HCT116 (cell line): ENCODE measurements at regions not wholly inside any gene's neighbourhood (a gene's known extent, or its start where the extent isn't known, plus 50 kb on each side); places are given as distances from the start of the nearest gene placed in this dataset.

ENCODE experiments used
- ATF3 ChIP-seq: IDR thresholded peaks from 2 replicates; pipeline ENCODE4 v1.6.1; 2012
- CTCF ChIP-seq, 3 experiments: fragments of 200-600 bp in 1 of 3; sonication (generic) in 1 of 3; IDR thresholded peaks in 2 of 3; conservative IDR thresholded peaks in 1 of 3; 2 replicates each; pipeline ENCODE4 v1.5.1; 2012 to 2017; ENCODE audit warnings: low read depth in 2 of 3, low read length in 2 of 3, antibody characterized with exemption in 1 of 3, borderline replicate concordance in 1 of 3, control low read depth in 1 of 3, mild to moderate bottlenecking in 1 of 3, mixed read lengths in 1 of 3, mixed run types in 1 of 3, moderate library complexity in 1 of 3; ENCODE audit not compliant: insufficient read depth in 1 of 3
- ELF1 ChIP-seq: IDR thresholded peaks from 2 replicates; pipeline ENCODE4 v1.6.1; 2012; ENCODE audit warnings: low read depth, borderline replicate concordance
- EZH2 ChIP-seq: fragments of 200-600 bp; sonication (generic); IDR thresholded peaks from 2 replicates; pipeline ENCODE4 v1.6.1; 2017; ENCODE audit warnings: antibody characterized with exemption, mixed run types
- FOSL1 ChIP-seq: IDR thresholded peaks from 2 replicates; pipeline ENCODE4 v1.6.1; 2012; ENCODE audit warnings: low read depth
- MAX ChIP-seq: IDR thresholded peaks from 2 replicates; pipeline ENCODE4 v1.6.1; 2012
- POLR2A ChIP-seq: IDR thresholded peaks from 2 replicates; pipeline ENCODE4 v1.7.0; 2011; ENCODE audit warnings: borderline replicate concordance; ENCODE audit not compliant: insufficient read depth, insufficient read length; ENCODE audit errors: extremely low read depth
- ZFX ChIP-seq: fragments of 450-650 bp; IDR thresholded peaks from 2 replicates; pipeline ENCODE4 v1.6.1; 2017

GRCh38 chr5:4159681-4160080, 564.0 kb downstream of the IRX1 start:
- TF ChIP-seq CTCF (IDR thresholded peaks at IDR 0.05 in 2 of 3, conservative IDR thresholded peaks at IDR 0.05 in 1 of 3; ENCODE audit: borderline replicate concordance in 1 of 3, insufficient read depth in 1 of 3, low read depth in 2 of 3, low read length in 2 of 3) (no peak), EZH2 (no peak), POLR2A (no peak), MAX (no peak), ELF1 (no peak), ATF3 (no peak), FOSL1 (no peak), ZFX (no peak)
